Body of pancreas (tissue), 4 donors: ENCODE measurements at regions not wholly inside any gene's neighbourhood (a gene's known extent, or its start where the extent isn't known, plus 50 kb on each side); places are given as distances from the start of the nearest gene placed in this dataset.

Experiments
- ATAC-seq: fragments of 150-250 bp; one replicate; pipeline ENCODE4 v1.9.1; 2016
- DNase-seq, 4 donors: peaks; one replicate each; pipeline ENCODE4 v3.0.0-alpha.2; 2019
- H3K27ac ChIP-seq, 4 donors: fragments of 200-600 bp; sonication (generic); 1 replicate in 3 of 4; 2 replicates in 1 of 4; pipeline versions ENCODE4 v1.5.1 to v1.6.1; 2016 to 2019; ENCODE audit warnings: mild to moderate bottlenecking in 1 of 4, mixed read lengths in 1 of 4, moderate library complexity in 1 of 4
- H3K27me3 ChIP-seq, 2 donors: fragments of 200-600 bp; sonication (generic); one replicate each; pipeline ENCODE4 v1.6.0; 2016; ENCODE audit warnings: mild to moderate bottlenecking in 1 of 2
- H3K36me3 ChIP-seq, 2 donors: fragments of 200-600 bp; sonication (generic); replicated peaks in 1 of 2; 2 replicates each; pipeline ENCODE4 v1.5.1; 2016; ENCODE audit warnings: low read depth in 2 of 2; ENCODE audit not compliant: insufficient read depth in 1 of 2
- H3K4me1 ChIP-seq: fragments of 200-600 bp; sonication (generic); one replicate; pipeline ENCODE4 v1.6.0; 2016
- H3K4me3 ChIP-seq, 2 donors: fragments of 200-600 bp; sonication (generic); 1 replicate in 1 of 2; 2 replicates in 1 of 2; pipeline ENCODE4 v1.5.1; 2016 to 2019
- H3K9me3 ChIP-seq, 3 donors: fragments of 200-600 bp; sonication (generic); 1 replicate in 2 of 3; 2 replicates in 1 of 3; pipeline ENCODE4 v1.5.1; 2016
- CTCF ChIP-seq, 7 experiments: fragments of 450-650 bp in 4 of 7; fragments of 200-600 bp in 3 of 7; sonication (generic) in 3 of 7; IDR thresholded peaks; one replicate each; pipeline ENCODE4 v1.5.1; 2016 to 2019; ENCODE audit warnings: antibody characterized with exemption in 7 of 7
- POLR2A ChIP-seq, 3 donors: fragments of 450-650 bp; IDR thresholded peaks; one replicate each; pipeline ENCODE4 v1.6.1; 2016; ENCODE audit warnings: antibody characterized with exemption in 3 of 3, mild to moderate bottlenecking in 2 of 3
- WGBS, 2 donors: methylation state at CpG; one replicate each; pipeline ENCODE4 v1.1.5; 2017; 5-methylcytosine and 5-hydroxymethylcytosine counted together
- intact Hi-C: fragments of 100-400 bp; cut with DNase I; formaldehyde crosslinking; loops from one replicate; pipeline ENCODE4 v1.15.1; 2023

- no peak for TF ChIP-seq CTCF (IDR thresholded peaks at IDR 0.05)
- TF ChIP-seq POLR2A (IDR thresholded peaks at IDR 0.05) = no peak
- WGBS, 2 donors = 87 to 89% methylated on average over 12 to 20 of the region's 20 CpGs
- DNase-seq (no peak), ATAC-seq (no peak)
- intact Hi-C loops = no loop called here
- Histone ChIP-seq H3K4me3 (no peak overlapping the region), H3K27me3 (no peaks in the 10 kb centered on the region), H3K27ac (no peak overlapping the region), H3K36me3 (no peaks in the 10 kb centered on the region), H3K4me1 (no peaks in the 10 kb centered on the region), H3K9me3 (no peaks in the 10 kb centered on the region)
These were observed 816.2 kb upstream of the LUZP2 start for GRCh38 chr11:23680488-23681230.

- no peak for TF ChIP-seq POLR2A (IDR thresholded peaks at IDR 0.05)
- no peak for TF ChIP-seq CTCF (IDR thresholded peaks at IDR 0.05)
- Histone ChIP-seq H3K27me3 (no peaks in the 10 kb centered on the region), H3K9me3 (no peaks in the 10 kb centered on the region), H3K4me1 (no peaks in the 10 kb centered on the region), H3K27ac (no peak overlapping the region), H3K36me3 (no peaks in the 10 kb centered on the region), H3K4me3 (no peak overlapping the region)
- intact Hi-C loops = no loop called here
- no peak for DNase-seq
- 69 to 72% methylated on average over 2 of the region's 2 CpGs for WGBS, 2 donors
- no peak for ATAC-seq
These were observed 812.2 kb upstream of the LUZP2 start for GRCh38 chr11:23684701-23685100.

- Histone ChIP-seq H3K9me3 (no peaks in the 10 kb centered on the region), H3K27me3 (no peaks in the 10 kb centered on the region), H3K4me1 (no peaks in the 10 kb centered on the region), H3K4me3 (no peak overlapping the region), H3K27ac (no peak overlapping the region), H3K36me3 (no peaks in the 10 kb centered on the region)
- DNase-seq (no peak), ATAC-seq (no peak)
- 67% methylated on average over 3 of the region's 3 CpGs for WGBS, 2 donors
- TF ChIP-seq CTCF (IDR thresholded peaks at IDR 0.05) (no peak), POLR2A (IDR thresholded peaks at IDR 0.05) (no peak)
- intact Hi-C loops = no loop called here
These were observed 808.9 kb upstream of the LUZP2 start for GRCh38 chr11:23687991-23688390.

GRCh38 chr11:23688411-23688810, 808.4 kb upstream of the LUZP2 start:
- H3K27me3 ChIP-seq = no peaks in the 10 kb centered on the region
- TF ChIP-seq POLR2A (IDR thresholded peaks at IDR 0.05) (no peak), CTCF (IDR thresholded peaks at IDR 0.05) (no peak)
- 64 to 75% methylated on average over 4 of the region's 4 CpGs for WGBS, 2 donors
- no peaks in the 10 kb centered on the region for H3K9me3 ChIP-seq
- intact Hi-C loops = no loop called here
- DNase-seq (no peak), ATAC-seq (no peak)
- H3K4me1 ChIP-seq = no peaks in the 10 kb centered on the region
- no peaks in the 10 kb centered on the region for H3K36me3 ChIP-seq
- H3K27ac ChIP-seq = no peak overlapping the region
- H3K4me3 ChIP-seq = no peak overlapping the region

GRCh38 chr11:23688835-23689234, 808.0 kb upstream of the LUZP2 start:
- H3K27ac ChIP-seq = no peak overlapping the region
- no peak overlapping the region for H3K4me3 ChIP-seq
- H3K36me3 ChIP-seq = no peaks in the 10 kb centered on the region
- no peaks in the 10 kb centered on the region for H3K4me1 ChIP-seq
- DNase-seq (no peak), ATAC-seq (no peak)
- intact Hi-C loops = no loop called here
- no peaks in the 10 kb centered on the region for H3K27me3 ChIP-seq
- 57 to 63% methylated on average over 4 of the region's 4 CpGs for WGBS, 2 donors
- no peaks in the 10 kb centered on the region for H3K9me3 ChIP-seq
- TF ChIP-seq POLR2A (IDR thresholded peaks at IDR 0.05) (no peak), CTCF (IDR thresholded peaks at IDR 0.05) (no peak)
